ENCODE measurements at regions not wholly inside any gene's neighbourhood (a gene's known extent, or its start where the extent isn't known, plus 50 kb on each side); places are given as distances from the start of the nearest gene placed in this dataset.

- no peak overlapping the region for H3K4me2 ChIP-seq (ENCODE audit: low read length)
Observed at GRCh38 chr1:224879162-224879803, 50.2 kb upstream of the DNAH14 start.

More at GRCh38 chr1:224879162-224879803, 50.2 kb upstream of the DNAH14 start:
- no peaks in the 10 kb centered on the region for H4K20me1 ChIP-seq (ENCODE audit: insufficient read depth, low read length)
- H3K27me3 ChIP-seq (ENCODE audit: insufficient read depth, low read length): no peaks in the 10 kb centered on the region
- H3K36me3 ChIP-seq (ENCODE audit: insufficient read depth, low read length): no peaks in the 10 kb centered on the region
- TF ChIP-seq CTCF (IDR thresholded peaks at IDR 0.05; ENCODE audit: low read length): no peak
- TF ChIP-seq EZH2 (IDR thresholded peaks at IDR 0.05; ENCODE audit: borderline replicate concordance, low read length): no peak
- H2AFZ ChIP-seq (ENCODE audit: low read length): no peak overlapping the region
- no peaks in the 10 kb centered on the region for H3F3A ChIP-seq (ENCODE audit: insufficient read depth, low read length)
- H3K79me2 ChIP-seq (ENCODE audit: insufficient read depth, low read length): no peaks in the 10 kb centered on the region
- H3K4me3 ChIP-seq (ENCODE audit: low read depth, low read length, poor library complexity, severe bottlenecking): no peak overlapping the region
- H3K9me3 ChIP-seq (ENCODE audit: low read length): no peaks in the 10 kb centered on the region
- no peaks in the 10 kb centered on the region for H3K4me1 ChIP-seq (ENCODE audit: insufficient read depth, low read length, severe bottlenecking)
- H3K27ac ChIP-seq (ENCODE audit: low read depth, low read length, poor library complexity, severe bottlenecking): no peak overlapping the region
- H3K9me2 ChIP-seq (ENCODE audit: low read depth, low read length): no peaks in the 10 kb centered on the region
- H3K9ac ChIP-seq (ENCODE audit: low read length): no peak overlapping the region

All from OCI-LY1 (cell line).